HuH-7.5 (cell line): ENCODE measurements at regions not wholly inside any gene's neighbourhood (a gene's known extent, or its start where the extent isn't known, plus 50 kb on each side); places are given as distances from the start of the nearest gene placed in this dataset.

Experiments
- DNase-seq: peaks from one replicate; pipeline ENCODE4 v3.0.0; 2011; ENCODE audit warnings: low spot score

DNA sequence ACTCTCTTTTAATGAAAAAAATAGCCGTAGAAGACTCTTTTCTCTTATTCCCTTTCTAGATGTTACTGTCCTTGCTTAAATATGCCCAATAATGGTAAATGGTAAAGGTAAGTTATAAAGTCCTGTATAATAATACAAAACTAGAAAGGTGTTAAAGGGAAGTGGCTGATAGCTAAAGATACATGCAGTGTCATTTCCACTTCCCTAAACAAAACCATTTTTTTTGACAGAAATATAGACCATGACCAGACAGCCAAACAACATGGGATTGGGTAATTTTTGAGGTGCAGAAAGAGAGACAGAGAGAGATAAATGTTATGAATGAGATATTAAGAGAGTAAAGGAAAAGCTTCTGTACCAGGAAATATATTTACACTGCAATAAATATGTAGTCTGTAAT lies 731.7 kb upstream of the REG3G start:
- no peak for DNase-seq

DNA sequence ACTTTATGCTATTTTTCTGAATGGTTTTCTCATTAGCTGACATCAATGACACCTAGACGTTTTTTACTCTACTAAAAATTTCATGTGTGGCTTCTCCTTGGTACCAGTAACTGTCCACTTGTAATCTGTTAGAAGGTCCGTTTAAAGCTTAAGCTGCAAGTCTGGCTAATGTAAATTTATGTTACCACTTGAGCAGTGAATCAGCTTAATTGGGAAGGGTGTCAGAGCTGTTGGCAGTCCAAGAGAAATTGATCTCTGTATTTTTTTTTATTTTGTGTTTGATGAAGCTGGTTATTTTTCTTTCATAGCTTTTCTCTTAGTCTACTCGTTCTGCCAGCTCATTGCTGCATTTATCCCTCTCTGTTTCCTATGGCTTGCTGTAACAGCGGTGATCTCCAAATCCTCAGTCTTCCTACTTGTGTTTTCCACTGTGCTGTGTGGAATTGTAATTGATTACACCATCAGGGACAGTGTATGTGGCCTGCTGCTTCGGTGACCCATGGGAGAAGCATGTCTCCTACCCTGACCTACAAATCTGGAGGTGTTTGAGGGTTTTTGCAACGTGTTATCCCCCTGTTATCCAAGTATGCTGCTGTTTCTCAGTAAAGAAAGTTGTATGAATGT lies 724.2 kb upstream of the REG3G start:
- DNase-seq = no peak

- DNase-seq = no peak
Measured at GRCh38 chr2:78304678-78305077, 720.8 kb upstream of the REG3G start.

DNA sequence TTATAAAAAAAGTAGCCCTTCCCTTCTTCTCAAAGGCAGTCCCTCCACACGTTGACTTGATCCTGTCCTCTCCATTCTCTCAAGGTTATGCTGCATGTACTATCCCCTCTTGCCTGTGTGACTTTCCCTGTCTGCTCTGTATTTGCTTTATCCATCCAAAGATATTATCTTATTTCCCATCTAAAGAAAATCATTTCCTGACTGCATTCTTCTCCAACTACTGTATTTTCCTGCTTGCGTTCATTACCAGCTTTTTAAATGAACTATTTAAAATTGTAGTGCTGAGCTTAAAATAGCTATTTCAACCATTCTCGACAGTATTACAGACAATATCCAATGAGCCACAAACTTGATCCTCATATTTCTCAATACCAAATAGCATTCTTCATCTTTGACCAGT lies 716.0 kb upstream of the REG3G start:
- DNase-seq = no peak

DNA sequence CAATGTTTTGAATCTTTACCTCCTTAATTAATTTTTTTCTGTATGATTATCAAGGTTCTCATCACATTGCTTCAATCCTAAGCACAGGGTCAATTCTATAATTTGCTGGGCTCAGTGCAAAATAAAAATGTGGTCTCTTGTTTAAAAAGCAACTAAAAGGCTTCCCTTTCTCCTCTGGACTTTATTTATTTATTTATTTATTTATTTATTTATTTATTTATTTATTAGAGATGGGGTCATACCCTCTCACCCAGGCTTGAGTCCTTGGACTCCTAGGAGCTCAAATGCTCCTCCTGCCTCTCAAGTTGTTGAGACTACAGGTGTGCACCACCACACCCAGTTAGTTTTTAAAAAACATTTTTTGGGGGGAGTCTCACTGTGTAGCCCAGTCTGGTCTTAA lies 710.1 kb upstream of the REG3G start:
- no peak for DNase-seq

GRCh38 chr2:78318275-78318674 lies 707.2 kb upstream of the REG3G start:
- DNase-seq = no peak

GRCh38 chr2:78330193-78330592 lies 695.3 kb upstream of the REG3G start:
- DNase-seq = no peak

- DNase-seq = no peak
Measured at GRCh38 chr2:78351208-78351607, 674.3 kb upstream of the REG3G start.

- DNase-seq = no peak
Measured at GRCh38 chr2:78353168-78353567, 672.3 kb upstream of the REG3G start.

GRCh38 chr2:78355967-78356366 lies 669.5 kb upstream of the REG3G start:
- DNase-seq = no peak

- no peak for DNase-seq
Measured at GRCh38 chr2:78383576-78383975, 641.9 kb upstream of the REG3G start.

- DNase-seq = no peak
Measured at GRCh38 chr2:78397198-78397597, 628.3 kb upstream of the REG3G start.

DNA sequence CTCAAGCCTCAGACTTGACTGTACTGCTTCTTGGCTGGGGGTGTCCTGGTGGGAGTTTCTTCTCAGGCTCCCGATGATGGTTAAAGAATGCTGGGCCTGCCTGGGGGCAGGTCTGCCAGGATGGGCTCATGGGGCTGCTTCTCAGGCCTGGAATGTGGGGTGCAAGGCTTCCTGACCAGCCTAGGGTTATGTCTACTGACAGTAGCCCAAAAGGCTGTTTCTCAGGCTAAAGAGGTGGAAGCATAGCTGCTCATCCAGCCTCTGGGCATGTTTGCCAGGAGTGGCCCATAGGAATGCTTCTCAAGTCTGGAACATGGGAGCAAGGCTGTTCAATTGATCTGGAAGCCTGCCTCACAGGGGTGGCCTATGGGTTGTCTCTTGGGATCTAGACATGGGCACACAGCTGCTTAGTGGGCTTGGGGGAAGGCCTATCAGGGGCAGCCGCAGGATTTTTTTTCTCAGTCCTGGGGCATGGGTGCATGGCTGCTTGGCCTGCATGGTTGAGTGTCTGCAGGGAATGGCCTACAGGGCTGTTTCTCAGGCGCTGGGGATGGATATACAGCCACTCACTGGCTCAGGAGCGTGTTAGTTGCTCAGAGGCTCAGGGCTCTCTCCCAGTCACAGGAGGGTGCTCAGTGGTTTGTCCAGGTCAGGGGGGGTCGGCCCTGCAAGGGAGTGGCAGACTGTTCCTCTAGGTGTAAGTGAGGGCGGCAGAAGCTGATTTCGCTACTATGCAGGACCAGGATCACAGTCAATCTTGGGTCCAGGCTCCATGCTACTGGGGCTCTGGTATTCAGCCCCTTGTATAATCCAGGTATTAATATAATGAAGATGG lies 617.3 kb upstream of the REG3G start:
- no peak for DNase-seq

GRCh38 chr2:78408795-78409118 lies 616.7 kb upstream of the REG3G start:
- DNase-seq = no peak

- DNase-seq = no peak
Measured at GRCh38 chr2:78411303-78411702, 614.2 kb upstream of the REG3G start.

GRCh38 chr2:78416625-78417300 lies 608.7 kb upstream of the REG3G start:
- no peak for DNase-seq

- no peak for DNase-seq
Measured at GRCh38 chr2:78417355-78417754, 608.1 kb upstream of the REG3G start.

GRCh38 chr2:78418021-78418420 lies 607.5 kb upstream of the REG3G start:
- DNase-seq = no peak

DNA sequence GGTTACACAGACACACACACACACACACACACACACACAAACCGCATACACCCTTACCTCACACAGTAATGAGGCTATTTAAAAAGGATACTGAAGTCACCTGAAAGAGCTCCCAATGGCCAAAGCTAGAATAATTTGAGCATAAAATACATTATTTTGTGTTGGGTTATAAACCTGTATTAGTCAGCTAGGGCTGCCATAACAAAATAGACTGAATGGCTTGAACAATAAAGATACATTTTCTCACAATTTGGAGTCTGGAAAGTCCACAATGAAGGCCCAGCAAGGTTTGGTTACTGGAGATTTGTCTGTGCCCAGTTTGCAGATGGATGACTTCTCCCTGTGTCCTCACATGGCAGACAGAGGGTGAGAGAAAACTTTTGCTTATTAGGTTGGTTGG lies 605.4 kb upstream of the REG3G start:
- no peak for DNase-seq

GRCh38 chr2:78423631-78424030 lies 601.9 kb upstream of the REG3G start:
- no peak for DNase-seq

- no peak for DNase-seq
Measured at GRCh38 chr2:78427170-78427569, 598.3 kb upstream of the REG3G start.

DNA sequence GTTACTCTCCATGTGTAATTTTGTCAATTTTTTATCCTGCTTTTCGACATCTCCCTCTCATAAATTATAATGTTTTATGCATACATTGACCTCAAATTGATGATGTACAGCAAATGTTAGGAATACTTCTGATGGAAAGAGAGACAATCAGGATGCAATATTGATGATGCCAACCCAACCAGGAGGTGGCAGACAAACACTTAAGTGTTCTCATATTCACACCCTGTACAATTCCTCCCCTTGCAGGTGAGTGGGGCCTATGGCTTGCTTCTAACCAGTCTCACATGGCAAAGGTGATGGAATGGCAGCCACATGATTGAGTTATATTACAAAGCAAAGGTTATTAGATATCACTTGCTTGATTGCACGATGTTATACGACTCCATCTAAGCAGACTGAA lies 594.3 kb upstream of the REG3G start:
- no peak for DNase-seq

DNA sequence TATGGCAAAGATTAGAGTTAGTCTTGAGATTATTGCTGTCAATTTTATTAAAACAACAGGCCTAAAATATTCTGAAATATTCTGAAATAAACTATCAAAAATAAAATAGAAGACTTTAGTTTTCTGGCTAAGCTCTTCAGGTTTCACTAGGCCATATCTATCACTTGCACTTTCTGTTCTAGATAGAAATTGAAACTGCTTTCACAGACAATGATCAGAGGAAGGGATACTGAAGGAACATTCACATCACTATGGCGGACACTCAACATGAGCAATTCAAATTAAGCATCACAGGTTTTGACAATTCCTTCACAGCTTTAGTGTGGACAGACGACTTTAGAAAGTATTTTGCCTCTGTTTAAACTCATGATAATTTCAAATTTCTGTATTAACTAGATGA lies 586.4 kb upstream of the REG3G start:
- no peak for DNase-seq

DNA sequence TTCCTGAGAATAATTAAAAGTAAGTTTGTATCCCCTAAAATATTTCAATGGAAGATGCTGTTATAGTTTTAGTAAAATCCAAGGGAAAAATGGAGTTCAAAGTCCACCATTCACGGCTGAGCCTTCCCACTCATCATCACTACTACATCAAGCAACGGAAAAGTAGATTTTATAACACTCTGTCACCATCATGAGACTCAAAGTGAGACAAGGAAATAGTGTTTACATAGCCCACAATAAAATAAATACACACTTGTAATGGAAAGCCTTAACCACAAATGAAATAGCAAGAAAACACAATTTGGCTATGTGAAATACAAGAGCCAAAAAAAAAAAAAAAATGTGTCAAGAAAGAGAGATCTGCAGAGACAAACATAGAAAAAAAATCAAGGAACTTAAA lies 569.9 kb upstream of the REG3G start:
- no peak for DNase-seq
